ENCODE measurements at regions not wholly inside any gene's neighbourhood (a gene's known extent, or its start where the extent isn't known, plus 50 kb on each side); places are given as distances from the start of the nearest gene placed in this dataset.

- TF ChIP-seq CTCF (IDR thresholded peaks at IDR 0.05) (no peak), POLR2AphosphoS5 (IDR thresholded peaks at IDR 0.05) (no peak), POLR2A (IDR thresholded peaks at IDR 0.05) (no peak), EP300 (IDR thresholded peaks at IDR 0.05) (no peak)
Measured at GRCh38 chr7:153588586-153588985, 463.6 kb upstream of the DPP6 start.
